GM12892 (cell line): ENCODE measurements at regions not wholly inside any gene's neighbourhood (a gene's known extent, or its start where the extent isn't known, plus 50 kb on each side); places are given as distances from the start of the nearest gene placed in this dataset.

Experiments used
- POLR2A ChIP-seq: IDR thresholded peaks from 2 replicates; pipeline ENCODE4 v1.6.1; 2011; ENCODE audit warnings: low read depth, low read length, control low read depth
- POLR2AphosphoS5 ChIP-seq: IDR thresholded peaks from 2 replicates; pipeline ENCODE4 v1.6.1; 2011; ENCODE audit warnings: low read depth, low read length, control low read depth

- TF ChIP-seq POLR2A: no peak
- TF ChIP-seq POLR2AphosphoS5: no peak
Measured at GRCh38 chrX:104325213-104325585, 70.5 kb upstream of the ESX1 start.
